22Rv1 (cell line): ENCODE measurements at regions not wholly inside any gene's neighbourhood (a gene's known extent, or its start where the extent isn't known, plus 50 kb on each side); places are given as distances from the start of the nearest gene placed in this dataset.

Source experiments
- H3K27ac ChIP-seq: fragments of 450-650 bp; 2 replicates; pipeline ENCODE4 v1.5.1; 2017
- CTCF ChIP-seq: fragments of 450-650 bp; IDR thresholded peaks from 2 replicates; pipeline ENCODE4 v1.5.1; 2017; ENCODE audit warnings: mild to moderate bottlenecking
- ZFX ChIP-seq: fragments of 450-650 bp; IDR thresholded peaks from 2 replicates; pipeline ENCODE4 v1.6.1; 2017; ENCODE audit warnings: antibody characterized with exemption, borderline replicate concordance

- TF ChIP-seq ZFX = no peak
- TF ChIP-seq CTCF = no peak
- H3K27ac ChIP-seq = no peak overlapping the region
Observed at GRCh38 chrX:28278726-28279125, 297.5 kb upstream of the DCAF8L1 start.

- no peak overlapping the region for H3K27ac ChIP-seq
Observed at GRCh38 chrX:28278251-28278650, 297.0 kb upstream of the DCAF8L1 start.

GRCh38 chrX:28273736-28274135 is 292.5 kb upstream of the DCAF8L1 start:
- no peak overlapping the region for H3K27ac ChIP-seq
- TF ChIP-seq CTCF (no peak), ZFX (no peak)

More at GRCh38 chrX:28278251-28278650, 297.0 kb upstream of the DCAF8L1 start:
- TF ChIP-seq CTCF (no peak), ZFX (no peak)

GRCh38 chrX:28246675-28247074 is 265.4 kb upstream of the DCAF8L1 start:
- TF ChIP-seq CTCF = no peak
- TF ChIP-seq ZFX = no peak
- H3K27ac ChIP-seq = no peak overlapping the region

- no peak overlapping the region for H3K27ac ChIP-seq
Observed at GRCh38 chrX:28229217-28229616, 248.0 kb upstream of the DCAF8L1 start.

GRCh38 chrX:28225513-28225912 is 244.3 kb upstream of the DCAF8L1 start:
- no peak for TF ChIP-seq CTCF
- TF ChIP-seq ZFX = no peak
- no peak overlapping the region for H3K27ac ChIP-seq

More at GRCh38 chrX:28229217-28229616, 248.0 kb upstream of the DCAF8L1 start:
- no peak for TF ChIP-seq CTCF
- TF ChIP-seq ZFX = no peak

GRCh38 chrX:28223991-28224390 is 242.7 kb upstream of the DCAF8L1 start:
- H3K27ac ChIP-seq = no peak overlapping the region
- no peak for TF ChIP-seq ZFX
- no peak for TF ChIP-seq CTCF
